HG03521 (cell line): ENCODE measurements at regions not wholly inside any gene's neighbourhood (a gene's known extent, or its start where the extent isn't known, plus 50 kb on each side); places are given as distances from the start of the nearest gene placed in this dataset.
"Not testable (repeated sequence)": the region's sequence is repeated elsewhere in the genome, so short reads cannot be mapped to it uniquely, and the experiment has no call there.

ENCODE experiments used
- ATAC-seq: cut with Tn5 transposase; IDR thresholded peaks from one replicate; pipeline ENCODE4 v1.9.1; 2021; ENCODE audit warnings: mild to moderate bottlenecking, moderate library complexity; ENCODE audit not compliant: unreplicated experiment

DNA sequence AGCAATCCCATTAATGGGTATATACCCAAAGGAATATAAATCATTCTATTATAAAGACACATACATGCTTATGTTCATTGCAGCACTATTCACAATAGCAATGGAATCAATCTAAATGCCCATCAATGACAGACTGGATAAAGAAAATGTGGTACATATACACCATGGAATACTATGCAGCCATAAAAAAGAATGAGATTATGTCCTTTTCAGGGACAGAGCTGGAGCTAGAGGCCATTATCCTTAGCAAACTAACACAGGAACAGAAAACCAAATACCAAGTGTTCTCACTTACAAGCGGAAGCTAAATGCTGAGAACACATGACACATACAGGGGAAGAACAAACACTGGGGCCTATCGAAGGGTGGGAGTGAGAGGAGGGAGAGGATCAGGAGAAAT lies 276.3 kb downstream of the RRAGC start:
- ATAC-seq = not testable (repeated sequence)

DNA sequence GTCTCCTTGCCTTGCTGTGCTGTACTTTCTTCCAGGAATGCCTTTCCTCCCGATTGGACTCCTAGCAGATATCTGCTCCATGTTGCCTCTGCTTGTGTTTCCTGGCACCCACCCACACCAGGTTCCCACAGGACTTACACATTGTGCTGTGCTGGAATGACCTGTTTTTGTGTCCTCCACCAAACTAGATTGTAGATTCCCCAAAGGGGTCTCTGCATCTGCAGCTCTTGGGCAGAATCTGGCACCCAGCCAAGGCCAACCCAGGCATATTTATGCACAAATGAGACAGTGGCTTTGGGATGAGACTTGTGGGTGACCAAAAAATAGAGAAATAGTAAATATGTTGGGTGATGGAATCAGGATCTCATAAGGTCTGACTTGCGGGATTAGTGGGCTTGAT lies 278.2 kb downstream of the RRAGC start:
- ATAC-seq = no peak

DNA sequence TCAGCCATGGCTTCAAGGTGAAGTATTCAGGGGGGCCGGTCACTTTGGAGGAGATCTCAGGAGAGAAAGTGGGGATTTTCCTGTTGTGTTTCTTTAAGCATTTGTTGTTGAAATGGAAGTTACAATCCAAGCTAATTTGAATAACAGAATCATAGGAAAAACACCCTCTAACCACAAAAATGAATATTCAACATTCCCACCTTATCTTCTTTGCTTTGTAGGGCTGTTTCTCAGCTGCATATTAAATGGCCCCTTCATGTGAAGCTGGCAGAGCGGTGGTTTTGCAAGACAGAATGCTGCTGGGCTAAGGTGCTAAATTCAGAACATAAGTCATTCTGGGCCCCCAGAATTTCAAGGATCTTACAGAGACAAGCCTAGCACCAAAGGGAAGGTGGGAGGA lies 279.0 kb downstream of the RRAGC start:
- no peak for ATAC-seq

- no peak for ATAC-seq
These were observed 280.5 kb downstream of the RRAGC start for GRCh38 chr1:38579056-38579455.

- no peak for ATAC-seq
These were observed 281.2 kb downstream of the RRAGC start for GRCh38 chr1:38578271-38578951.

GRCh38 chr1:38577937-38578270 lies 281.7 kb downstream of the RRAGC start:
- no peak for ATAC-seq

GRCh38 chr1:38577385-38577784 lies 282.2 kb downstream of the RRAGC start:
- ATAC-seq = no peak

GRCh38 chr1:38576241-38576640 lies 283.3 kb downstream of the RRAGC start:
- no peak for ATAC-seq

- no peak for ATAC-seq
These were observed 287.8 kb downstream of the RRAGC start for GRCh38 chr1:38571726-38572125.

- ATAC-seq = no peak
These were observed 289.0 kb downstream of the RRAGC start for GRCh38 chr1:38570657-38570975.

DNA sequence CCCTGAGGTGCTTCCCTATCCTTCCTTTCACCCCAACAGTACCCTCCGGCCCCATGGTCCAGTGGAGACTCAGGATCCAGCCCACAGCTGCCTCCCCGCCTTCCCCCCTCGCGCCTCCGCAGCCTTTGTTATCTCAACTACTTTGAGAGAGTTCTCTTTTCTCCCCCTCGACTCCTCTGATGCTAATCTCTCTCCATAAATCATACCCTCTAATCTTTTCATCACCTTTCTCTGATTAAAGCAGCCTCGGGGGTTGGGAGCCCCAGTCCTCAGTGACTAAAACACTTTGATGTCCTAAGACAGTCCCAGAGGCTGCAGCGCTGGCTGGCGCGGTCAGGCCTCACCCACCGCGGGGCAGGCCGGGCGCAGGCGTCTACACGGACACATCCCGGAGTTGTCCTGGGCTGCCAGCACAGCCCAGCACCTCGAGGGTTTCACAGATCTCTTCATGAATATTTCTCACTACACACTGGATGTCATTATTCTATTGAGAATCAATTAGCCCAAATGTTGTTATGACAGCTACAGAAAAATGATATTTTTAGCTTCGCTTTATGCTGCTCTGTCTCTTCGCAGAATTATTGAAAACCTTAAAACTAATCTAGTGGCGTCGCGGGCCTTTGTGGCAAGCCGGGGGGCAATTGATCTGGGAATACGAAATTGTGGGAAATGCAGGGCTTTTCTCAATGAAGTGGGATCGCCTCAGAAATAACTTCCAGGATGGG lies 289.5 kb downstream of the RRAGC start:
- no peak for ATAC-seq

DNA sequence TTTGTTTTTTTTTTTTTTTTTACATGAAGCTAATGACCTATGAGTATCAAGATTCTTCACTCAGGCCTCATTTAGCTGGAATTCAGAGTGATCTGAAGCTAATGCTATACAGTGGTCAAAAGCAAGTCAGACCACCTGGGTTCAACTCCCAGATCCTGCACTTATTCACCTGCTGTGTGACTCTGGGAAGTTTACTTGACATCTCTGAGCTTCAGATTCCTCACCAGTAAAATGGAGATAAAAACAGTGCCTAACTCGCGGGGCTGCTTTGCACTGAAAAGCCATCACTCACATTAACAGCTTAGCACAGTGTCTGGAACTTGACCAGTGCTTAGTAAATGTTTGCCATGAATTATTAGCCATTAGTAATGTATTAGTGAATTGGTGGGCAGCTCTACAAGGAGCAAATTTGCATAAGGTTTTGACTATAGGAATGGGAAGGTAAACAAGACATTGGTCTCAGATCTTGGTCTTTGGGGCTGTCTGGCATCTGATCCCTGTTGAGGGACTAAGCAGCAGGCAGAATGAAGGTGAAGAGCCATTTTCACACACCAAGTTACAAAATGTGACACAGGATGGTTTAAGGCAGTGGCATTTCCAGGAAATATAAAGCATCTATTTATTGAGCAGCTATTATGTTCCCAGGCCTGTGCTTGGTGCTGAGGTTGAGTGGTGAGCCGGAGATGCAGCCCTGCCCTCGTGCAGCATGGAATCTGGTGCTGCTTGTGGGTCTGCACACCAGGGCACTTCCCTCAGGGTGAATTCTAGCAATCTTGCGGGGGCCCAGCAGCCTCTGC lies 291.3 kb downstream of the RRAGC start:
- no peak for ATAC-seq

DNA sequence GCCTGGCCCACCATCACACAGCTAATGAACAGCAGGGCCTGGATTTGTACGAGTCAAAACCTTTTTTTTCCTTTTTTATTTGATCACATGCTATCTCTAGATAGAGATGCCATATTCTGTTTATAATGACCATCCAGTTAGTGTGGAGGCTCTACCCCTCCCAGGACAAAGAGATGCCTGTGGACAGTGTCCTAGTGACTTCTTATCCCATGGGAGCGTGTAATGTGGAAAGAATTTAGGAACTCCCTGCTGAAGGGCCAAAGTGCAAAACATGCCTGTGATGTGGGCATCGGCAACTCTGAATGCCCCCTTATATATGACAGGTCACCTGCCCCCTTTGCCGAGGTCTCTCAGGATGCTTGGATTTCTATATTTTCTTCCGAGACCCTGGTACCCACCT lies 292.2 kb downstream of the RRAGC start:
- no peak for ATAC-seq

GRCh38 chr1:38565020-38565491 lies 294.5 kb downstream of the RRAGC start:
- ATAC-seq = no peak

DNA sequence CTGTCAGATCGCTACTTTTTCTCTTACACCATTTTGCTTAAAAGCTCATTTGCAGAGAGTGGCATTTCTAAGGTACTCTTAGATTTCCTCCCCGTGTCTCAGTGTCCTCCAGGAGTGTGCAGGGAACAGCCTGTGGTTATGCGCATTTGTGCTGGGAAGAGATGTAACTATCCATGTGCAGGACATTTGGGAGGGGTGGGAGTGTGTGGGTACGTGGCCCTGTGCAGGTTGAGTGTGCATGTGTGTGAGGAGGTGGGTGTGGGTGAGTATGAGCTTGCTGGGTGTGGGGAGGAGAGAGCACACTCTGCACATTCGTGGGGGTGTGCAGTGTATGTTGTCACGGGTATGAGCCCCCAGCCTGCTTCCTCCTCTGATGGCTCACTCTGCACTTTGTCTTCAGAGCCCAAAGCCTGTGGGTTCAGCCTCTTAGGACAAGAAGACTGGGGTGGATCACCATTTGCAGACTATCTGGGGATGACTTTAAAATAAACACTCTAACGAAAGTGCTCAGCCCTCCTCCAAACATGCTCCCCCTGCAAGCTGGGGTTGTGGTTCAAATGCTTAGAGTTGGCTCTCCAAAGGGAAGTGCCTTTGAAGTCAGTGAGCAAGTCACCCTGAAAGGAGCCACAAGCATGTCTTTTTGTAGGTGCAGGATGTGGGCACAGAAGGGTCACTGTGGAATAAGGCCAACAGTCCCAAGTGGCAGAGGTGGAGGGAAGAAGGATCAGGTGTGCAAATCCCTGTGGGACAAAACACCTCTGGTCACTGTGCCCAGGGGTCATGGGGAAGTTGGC lies 295.4 kb downstream of the RRAGC start:
- ATAC-seq = no peak

DNA sequence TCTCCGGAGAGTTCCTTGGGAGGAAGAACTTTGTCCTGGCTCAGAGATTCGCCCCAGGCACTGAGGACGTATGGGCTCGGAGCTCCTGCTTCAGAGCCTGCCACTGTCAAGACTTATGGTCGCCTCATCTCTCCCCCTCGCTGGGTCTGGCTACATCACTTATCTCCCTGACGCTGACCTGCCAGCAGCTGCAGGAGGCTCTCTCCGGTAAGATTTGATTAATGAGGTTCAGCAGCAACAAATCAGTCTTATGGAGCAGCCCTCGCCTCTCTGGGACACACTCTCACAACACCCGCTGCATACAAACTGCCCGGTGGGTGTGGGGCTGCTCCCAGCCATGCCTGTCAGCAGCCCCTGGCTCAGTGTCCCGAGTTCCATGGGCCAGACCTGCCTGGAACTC lies 297.8 kb downstream of the RRAGC start:
- ATAC-seq = no peak

- no peak for ATAC-seq
These were observed 298.5 kb downstream of the RRAGC start for GRCh38 chr1:38561110-38561509.

DNA sequence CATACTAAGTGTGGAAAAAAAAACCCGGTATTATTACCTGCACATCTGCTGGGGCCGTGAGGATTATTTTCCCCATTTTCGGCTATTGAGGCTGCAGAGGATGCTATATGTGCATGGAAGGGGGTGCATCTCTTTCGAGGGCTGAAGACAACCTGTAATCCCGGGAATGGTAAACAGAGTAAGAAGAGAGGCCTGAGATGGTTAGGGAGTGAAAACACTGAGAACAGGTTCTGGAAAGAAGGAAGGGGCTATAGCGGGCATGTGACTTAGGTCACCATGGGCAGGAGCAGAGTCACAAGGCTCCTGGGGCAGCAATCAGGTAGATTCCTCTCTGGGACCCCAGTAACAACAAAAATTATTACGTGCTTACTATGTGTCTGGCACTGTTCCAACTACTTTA lies 299.1 kb downstream of the RRAGC start:
- no peak for ATAC-seq

GRCh38 chr1:38559446-38560165 lies 300.0 kb downstream of the RRAGC start:
- peak; percentile 69 for ATAC-seq
